DMS53 (cell line): ENCODE measurements at regions not wholly inside any gene's neighbourhood (a gene's known extent, or its start where the extent isn't known, plus 50 kb on each side); places are given as distances from the start of the nearest gene placed in this dataset.

Experiments used
- DNase-seq: peaks from one replicate; lab custom pipeline; 2025; lab: John Stamatoyannopoulos, UW

- DNase-seq: peak; percentile 21
Observed at GRCh38 chr1:67948151-67949080, 102.0 kb downstream of the DIRAS3 start.

- DNase-seq: no peak
Observed at GRCh38 chr1:67947114-67947513, 103.3 kb downstream of the DIRAS3 start.

- peak; percentile 44 for DNase-seq
Observed at GRCh38 chr1:67945733-67946374, 104.6 kb downstream of the DIRAS3 start.

- DNase-seq: peak; percentile 17
Observed at GRCh38 chr1:67942274-67942673, 108.2 kb downstream of the DIRAS3 start.

- no peak for DNase-seq
Observed at GRCh38 chr1:67941746-67942145, 108.5 kb upstream of the GNG12 start.

- DNase-seq: no peak
Observed at GRCh38 chr1:67941155-67941554, 107.9 kb upstream of the GNG12 start.

GRCh38 chr1:67939942-67940341, 106.7 kb upstream of the GNG12 start:
- DNase-seq: no peak

GRCh38 chr1:67939186-67939743, 106.0 kb upstream of the GNG12 start:
- no peak for DNase-seq

GRCh38 chr1:67937651-67938050, 104.4 kb upstream of the GNG12 start:
- no peak for DNase-seq

- no peak for DNase-seq
Observed at GRCh38 chr1:67937010-67937409, 103.7 kb upstream of the GNG12 start.

- no peak for DNase-seq
Observed at GRCh38 chr1:67935560-67935959, 102.3 kb upstream of the GNG12 start.

GRCh38 chr1:67931198-67931597, 97.9 kb upstream of the GNG12 start:
- DNase-seq: no peak

- no peak for DNase-seq
Observed at GRCh38 chr1:67923074-67923473, 89.8 kb upstream of the GNG12 start.

- no peak for DNase-seq
Observed at GRCh38 chr1:67921725-67922489, 88.6 kb upstream of the GNG12 start.

- peak; percentile 14 for DNase-seq
Observed at GRCh38 chr1:67919274-67920072, 86.2 kb upstream of the GNG12 start.

GRCh38 chr1:67918067-67918466, 84.8 kb upstream of the GNG12 start:
- no peak for DNase-seq

- no peak for DNase-seq
Observed at GRCh38 chr1:67917006-67917405, 83.7 kb upstream of the GNG12 start.

GRCh38 chr1:67916140-67916886, 83.0 kb upstream of the GNG12 start:
- DNase-seq: peak; percentile 9

GRCh38 chr1:67909776-67910175, 76.5 kb upstream of the GNG12 start:
- DNase-seq: no peak

- DNase-seq: peak; percentile 62
Observed at GRCh38 chr1:67908250-67908936, 75.1 kb upstream of the GNG12 start.
